Right lung (tissue), 2 donors: ENCODE measurements at regions not wholly inside any gene's neighbourhood (a gene's known extent, or its start where the extent isn't known, plus 50 kb on each side); places are given as distances from the start of the nearest gene placed in this dataset.

Experiments used
- DNase-seq, 2 donors: peaks; one replicate each; pipeline ENCODE4 v3.0.0-alpha.2; 2013

DNA sequence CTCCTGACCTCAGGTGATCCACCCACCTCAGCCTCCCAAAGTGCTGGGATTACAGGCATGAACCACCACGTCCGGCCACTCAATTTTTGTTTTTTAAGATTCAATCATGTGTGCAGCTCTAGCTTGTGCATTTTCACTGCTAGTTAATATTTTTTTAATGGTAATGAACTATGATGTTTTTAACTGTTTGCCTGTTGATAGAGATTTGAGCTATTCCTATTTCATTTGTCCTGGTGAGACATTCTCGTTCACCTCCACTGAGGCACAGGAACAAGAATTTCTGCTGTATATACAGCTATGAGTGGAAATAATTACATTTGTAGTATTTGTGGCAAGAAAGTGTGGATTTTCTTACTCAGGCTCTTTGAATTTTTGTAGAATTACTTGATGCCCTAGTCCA, 137.7 kb upstream of the MYOCD start:
- DNase-seq = no peak

DNA sequence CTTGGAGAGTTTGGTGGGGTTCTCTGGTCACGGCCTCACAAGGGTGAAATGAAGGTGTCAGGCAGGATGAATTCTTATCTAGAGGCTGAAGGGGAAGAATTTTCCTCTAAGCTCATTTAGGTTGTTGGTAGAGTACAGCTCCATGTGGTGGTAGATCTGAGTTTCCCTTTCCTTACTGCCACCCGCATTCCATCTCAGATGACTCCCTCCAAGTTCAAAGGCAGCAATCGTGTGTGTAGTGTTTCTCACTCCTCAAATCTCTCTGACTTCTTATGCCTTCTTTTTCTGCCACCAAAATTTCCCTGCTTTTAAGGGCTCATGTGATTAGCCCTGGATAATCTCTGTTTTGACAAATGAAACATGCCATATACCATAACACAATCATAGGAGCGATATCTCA, 135.5 kb upstream of the MYOCD start:
- no peak for DNase-seq

DNA sequence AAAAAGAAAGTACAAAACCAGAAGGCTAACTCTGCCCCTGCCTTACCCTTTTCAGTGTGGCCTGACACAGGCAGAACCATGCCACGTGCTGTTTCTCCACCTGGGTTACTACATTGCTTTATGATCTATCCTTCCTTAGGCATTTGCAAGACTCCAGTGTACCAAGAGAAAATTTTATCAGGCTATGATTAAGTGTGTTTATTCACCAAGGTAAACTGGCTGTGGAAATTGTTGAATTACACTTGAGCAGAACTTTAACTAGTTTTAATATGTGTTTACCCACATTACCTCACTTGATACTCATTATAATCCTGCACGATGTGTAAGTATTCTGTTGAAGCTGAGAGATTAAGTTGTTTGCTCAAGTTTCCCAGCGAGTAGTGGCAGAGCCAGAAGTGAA, 129.7 kb upstream of the MYOCD start:
- DNase-seq = peak; percentile 23 to 29

DNA sequence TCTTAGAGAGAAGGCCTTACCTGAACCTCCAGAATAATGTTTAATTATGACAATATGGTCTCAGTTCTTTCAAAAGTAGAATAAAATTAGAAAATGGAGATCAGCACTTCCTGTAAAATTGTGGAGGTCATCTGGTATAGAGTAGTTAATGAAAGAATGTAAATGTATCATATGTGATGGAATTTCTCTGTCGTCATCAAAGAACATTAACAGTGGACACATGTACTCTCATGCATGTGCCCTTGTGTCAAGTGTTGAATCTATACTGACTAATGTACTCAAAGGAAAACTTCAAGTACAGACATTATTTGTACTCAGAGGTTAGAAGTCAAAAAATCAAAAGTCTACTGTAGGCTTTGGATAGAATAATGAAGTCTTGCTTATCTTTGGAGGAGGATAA, 129.2 kb upstream of the MYOCD start:
- no peak for DNase-seq

DNA sequence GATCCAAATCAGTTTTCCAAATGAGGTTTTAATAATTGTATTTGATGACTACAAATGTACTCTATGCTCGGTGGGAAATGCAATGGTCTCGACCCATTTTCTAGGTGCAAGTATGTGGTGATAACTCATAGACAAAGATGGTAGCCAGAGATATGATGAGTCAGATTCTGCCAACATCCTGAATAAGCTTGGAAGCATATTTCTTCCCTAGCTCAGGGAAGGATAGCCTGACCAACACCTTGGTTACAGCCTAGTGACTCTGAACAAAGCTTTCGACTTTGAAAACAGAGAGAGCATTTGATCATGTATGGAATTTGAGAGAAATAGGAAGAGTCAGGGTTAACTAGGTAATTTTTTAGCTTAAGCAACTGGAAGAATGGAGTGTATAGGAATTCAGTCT, 128.3 kb upstream of the MYOCD start:
- no peak for DNase-seq

DNA sequence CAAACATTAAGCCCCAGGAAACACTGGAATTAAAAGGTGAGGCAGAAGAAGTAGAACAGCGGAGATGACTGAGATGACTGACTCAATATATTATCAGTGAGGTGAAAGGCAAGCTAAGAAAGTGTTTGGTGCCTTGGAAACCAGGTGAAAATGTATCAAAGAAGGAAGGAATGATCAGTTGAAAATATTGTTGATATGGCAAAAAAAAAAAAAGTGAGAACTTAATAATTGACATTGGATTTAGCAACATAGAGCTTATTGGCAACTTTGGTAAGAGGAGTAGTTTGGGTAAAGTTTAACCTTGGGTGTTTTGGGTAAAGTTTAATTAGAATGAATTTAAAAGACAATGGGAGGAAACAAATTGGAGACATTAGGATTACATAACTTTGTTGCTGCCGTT, 127.7 kb upstream of the MYOCD start:
- no peak for DNase-seq

DNA sequence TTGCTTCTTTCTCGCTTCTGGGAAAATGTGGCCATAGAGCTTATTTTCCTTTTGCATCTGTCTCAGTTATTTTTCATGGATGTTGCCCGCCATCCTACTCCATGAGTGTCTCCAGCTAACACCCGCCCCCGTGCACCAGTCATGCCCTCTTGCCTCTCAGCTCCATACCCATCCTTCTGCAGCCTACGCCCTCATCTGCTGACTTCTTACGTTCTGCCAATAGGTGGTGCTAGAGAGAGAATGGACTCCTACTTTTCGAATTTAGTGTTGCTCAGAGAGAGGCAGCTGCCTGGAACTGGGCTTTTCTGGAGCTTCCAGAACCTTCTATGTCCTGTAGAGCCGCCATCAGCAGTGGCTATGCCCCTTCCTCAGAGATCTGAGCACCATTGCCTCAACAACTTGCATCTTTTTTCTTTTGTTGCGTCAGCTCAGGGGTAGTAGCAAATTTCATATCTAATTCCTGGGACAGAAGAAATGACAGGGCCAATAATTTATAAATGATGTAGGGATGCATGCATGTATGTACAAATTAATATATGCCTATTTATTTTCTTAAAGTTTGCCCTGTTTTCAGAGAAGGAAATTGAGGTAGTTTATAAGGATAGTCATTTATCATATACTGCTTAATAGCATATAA, 119.7 kb upstream of the MYOCD start:
- peak in 1 of 2 donors; percentile 43 for DNase-seq

DNA sequence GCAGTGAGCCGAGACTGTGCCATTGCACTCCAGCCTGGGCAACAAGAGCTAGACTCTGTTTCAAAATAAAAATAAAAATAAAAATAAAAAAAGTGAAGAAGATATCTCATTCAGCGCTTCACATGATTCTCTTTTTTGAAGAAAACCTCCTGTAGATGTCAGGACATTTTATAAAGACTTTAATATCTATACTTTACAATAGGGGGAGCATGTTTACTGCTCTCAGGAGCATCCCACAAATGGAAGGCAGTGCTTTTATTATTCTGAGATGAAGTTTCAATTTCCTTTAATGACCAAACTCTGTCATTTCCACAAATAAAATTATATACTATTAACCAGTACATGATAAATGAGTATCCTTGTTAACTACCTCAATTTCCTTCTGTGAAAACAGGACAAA, 118.7 kb upstream of the MYOCD start:
- no peak for DNase-seq

DNA sequence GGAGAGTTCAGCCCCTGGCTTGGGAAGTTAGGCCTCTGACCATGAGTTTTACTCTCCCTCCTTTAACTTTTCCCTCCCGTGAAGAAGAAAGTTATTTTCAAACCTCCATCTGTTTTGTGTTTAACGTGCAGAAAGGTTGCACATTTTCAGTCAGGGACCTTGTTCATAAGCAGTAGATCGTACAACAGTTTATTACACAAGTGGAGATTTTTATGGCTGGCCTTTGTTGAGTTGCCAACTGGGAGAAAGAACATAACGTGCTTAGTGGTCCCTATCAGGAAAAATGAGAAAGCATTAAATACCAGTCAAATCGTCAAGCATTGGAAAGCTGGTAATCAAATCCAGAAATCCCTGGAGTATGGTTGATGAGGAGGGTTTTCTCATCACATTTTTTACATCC, 117.9 kb upstream of the MYOCD start:
- no peak for DNase-seq

DNA sequence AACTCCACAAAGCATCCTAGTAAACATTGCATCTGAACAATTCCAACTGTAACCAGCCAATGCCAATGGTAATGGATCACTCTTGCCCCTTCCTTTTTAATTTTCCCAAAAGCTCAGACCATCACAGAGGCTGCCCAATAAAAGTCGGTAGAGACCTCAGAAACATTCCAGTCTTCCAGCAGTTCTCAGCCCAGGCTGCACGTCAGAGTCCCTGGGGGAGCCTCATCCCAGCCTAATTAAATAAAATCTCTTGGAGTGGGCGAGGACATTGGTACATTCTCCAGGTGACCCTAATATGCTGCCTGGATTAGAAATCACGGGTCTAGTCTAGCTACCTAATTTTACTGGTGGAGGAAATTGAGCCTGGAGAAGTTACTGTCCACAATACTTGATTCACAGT, 117.1 kb upstream of the MYOCD start:
- no peak for DNase-seq

DNA sequence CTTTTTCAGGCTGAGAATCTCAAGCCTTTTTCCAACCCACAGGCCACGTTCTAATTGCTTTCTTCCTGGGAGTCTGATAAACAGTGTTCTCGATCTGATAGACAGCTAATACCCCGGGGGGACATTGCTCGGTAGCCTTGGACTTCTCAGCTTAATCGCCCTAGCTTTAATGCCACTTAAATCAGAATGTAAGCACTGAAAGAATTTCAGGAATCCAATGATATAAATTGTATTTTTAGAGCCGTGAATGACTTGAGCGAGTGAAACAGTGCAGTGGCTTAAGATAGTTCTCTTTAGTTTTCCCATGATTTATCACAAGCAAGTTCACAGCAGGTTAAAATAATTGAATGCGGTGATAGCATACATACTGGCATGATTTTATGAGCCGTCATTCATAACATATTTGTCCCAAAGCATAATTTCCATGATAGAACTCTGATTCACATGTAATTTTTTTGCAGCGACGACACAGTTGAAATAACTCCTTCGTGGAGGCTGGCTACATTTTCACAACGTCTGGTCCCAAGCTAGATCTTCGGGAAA, 116.1 kb upstream of the MYOCD start:
- DNase-seq = no peak

DNA sequence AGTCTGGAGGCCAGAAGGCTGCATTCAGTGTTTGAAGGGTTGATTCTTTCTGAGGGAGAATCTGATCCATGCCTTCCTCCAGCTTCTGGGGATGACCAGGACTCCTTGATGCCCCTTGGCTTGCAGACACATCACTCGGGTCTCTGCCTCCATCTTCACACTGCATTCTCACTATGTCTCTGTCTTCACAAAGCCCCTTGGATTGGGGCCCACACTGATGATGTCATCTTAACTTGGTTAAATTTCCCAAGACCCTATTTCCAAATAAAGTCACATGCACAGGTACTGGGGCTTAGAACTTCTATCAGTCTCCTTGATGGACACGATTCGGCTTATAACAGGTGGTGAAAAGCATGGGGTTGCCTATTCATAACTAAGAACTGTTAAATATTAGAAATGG, 112.1 kb upstream of the MYOCD start:
- no peak for DNase-seq

GRCh38 chr17:12554251-12554650, 111.4 kb upstream of the MYOCD start:
- no peak for DNase-seq

DNA sequence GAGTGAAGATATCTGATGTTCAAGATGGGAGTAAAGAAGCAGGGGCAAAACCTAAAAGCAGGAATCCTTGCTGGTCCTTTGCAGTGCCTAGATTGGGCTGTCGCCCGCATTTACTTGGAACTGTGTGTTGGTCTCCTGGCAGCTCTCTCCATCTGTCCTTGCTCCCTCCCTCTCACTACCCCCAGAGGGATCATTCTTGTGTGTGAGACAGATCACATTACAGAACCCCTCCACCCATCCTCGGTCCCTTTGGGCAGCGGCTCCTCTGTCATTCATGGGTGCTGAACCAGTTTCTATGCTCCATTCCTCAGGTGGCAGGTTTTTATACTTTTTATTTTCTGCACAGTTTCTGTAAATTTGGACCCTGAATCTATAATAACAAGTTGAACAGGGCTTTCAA, 99.4 kb upstream of the MYOCD start:
- no peak for DNase-seq

DNA sequence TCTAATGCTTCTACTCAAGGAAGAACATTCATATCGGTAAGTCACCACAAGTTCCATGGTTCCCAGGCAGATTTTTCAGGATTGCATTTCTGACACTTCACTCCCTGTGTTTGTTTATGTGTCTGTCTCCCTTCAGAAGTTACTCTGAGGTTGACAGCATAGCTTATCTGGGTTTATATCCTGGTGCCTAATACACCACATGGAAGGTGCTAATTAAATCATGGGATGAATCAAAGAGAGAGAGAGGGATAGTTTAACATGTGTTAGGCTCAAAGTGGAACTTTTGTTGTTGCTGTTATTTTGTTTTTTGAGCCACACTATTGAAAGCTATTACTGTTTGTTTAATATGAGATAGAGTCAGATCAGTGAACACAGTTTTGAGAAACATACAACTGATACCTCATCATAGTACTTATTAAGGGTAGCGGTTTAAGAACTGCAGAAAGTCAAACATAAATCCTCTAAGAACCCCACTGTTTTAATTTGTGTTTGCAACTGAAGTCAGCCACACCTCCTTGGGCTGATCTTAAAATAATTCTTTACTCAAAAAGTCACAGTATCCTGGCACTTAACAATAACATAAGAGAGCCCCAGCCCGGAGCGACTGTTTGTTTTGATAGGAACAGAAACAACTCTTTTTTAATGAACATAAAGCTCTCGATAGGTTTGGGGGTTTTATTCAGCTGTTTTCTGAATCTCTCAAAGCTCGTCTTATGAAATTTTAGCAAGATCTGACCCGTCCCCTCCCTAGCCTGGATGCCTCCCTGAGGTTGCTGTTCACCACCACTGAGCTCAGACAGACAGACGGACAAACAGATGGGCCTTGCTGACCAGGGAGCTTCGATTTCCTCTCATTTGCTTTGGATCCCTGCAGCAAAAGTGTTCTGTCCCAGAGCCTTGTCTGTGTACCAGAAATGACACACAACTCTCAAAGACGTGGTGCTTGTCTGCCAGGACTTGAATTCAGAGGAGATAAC, 98.3 kb upstream of the MYOCD start:
- no peak for DNase-seq

DNA sequence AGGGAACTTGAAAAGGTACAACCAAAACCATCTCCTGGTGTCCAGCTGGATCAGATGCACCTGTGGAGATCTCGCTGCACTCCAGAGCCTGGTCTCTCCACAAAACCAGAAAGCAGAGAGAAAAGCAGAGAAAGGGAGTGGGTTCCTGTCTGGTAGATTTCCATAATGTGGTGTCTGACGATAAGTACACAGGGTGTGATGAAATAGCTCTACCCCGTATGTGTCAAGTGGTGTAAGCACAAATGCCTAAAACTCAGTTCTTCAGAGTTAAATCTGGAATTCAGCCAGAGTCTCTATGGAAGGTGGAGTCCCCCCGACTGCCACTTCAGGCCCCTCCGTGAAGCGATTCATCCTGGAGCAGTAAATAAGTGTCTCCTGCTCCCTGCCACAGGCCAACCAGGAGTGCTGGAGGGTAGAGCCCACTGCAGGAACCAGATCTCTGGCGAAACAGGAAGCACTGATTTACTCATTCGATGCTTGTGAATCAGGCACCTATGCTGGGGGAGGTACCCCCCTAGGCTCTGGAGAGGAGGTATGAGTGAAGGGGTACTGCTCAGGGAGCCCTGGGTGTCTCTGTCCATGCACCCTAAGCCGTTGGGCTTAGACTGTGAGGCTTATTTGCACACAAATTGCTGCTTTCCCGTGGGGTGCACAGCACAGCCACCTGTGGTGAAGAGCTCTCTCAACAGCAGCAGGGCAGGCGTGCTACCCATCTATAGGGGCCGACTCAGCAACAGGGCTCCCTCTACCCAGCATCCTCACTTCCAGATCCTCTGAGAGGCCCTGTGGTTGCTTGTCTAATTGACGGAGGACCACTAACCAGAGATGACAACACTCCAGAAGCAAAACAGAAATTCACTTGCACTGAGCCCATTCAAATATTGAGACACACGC, 97.1 kb upstream of the MYOCD start:
- no peak for DNase-seq

- DNase-seq = no peak
Observed at GRCh38 chr17:12571606-12572005, 94.1 kb upstream of the MYOCD start.

DNA sequence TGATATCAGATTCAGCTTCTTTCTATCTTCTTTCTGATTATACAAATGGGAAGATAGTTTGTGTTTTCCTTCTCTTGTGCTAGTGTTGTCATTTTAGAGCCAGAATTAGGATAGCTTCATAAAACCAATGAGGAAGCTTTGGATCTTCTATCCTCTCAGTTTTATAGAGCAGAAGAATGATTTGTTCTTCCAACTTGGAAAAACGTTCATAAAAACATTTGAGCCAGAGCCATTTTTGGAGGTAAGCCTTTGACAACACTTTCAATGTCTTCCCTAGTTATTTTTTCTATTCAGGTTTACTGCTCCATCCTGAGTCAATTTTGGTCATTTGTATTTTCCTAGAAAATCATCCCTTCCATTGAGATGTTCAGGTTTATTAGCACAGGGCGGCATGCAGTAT, 91.2 kb upstream of the MYOCD start:
- DNase-seq = no peak

- no peak for DNase-seq
Observed at GRCh38 chr17:12575641-12576040, 90.0 kb upstream of the MYOCD start.

DNA sequence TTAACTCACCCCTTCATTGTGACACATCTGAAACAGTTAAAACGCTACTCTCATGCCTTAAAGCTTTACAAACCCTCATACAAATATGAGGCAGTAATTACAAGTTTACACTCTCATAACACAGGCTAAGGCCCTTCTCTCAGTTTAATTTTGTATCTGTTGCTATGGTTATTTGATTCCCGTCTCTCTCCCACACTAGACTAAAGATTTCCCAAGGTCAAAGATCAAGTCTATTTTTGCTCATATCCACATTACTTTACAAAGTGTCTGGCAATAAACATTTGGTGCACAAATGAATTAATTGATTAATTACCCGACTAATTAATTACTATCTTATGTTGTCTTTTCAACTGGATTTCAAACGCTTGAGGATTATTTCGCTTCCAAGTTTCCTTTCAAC, 86.4 kb upstream of the MYOCD start:
- peak in 1 of 2 donors; percentile 45 for DNase-seq

- no peak for DNase-seq
Observed at GRCh38 chr17:12580640-12581039, 85.0 kb upstream of the MYOCD start.

GRCh38 chr17:12584727-12585126, 81.0 kb upstream of the MYOCD start:
- DNase-seq = no peak
